NB4 (cell line): ENCODE measurements at regions not wholly inside any gene's neighbourhood (a gene's known extent, or its start where the extent isn't known, plus 50 kb on each side); places are given as distances from the start of the nearest gene placed in this dataset.

Experiments
- POLR2A ChIP-seq: IDR thresholded peaks from 2 replicates; pipeline ENCODE4 v1.6.1; 2011; ENCODE audit warnings: mild to moderate bottlenecking; ENCODE audit not compliant: insufficient read length; ENCODE audit errors: extremely low read depth
- TF ChIP-seq, protein P1 (sequence below): IDR thresholded peaks from one replicate; pipeline ENCODE4 v1.5.1; 2012; ENCODE audit warnings: low read depth, low read length
- TF ChIP-seq, protein P2 (sequence below): IDR thresholded peaks from 2 replicates; pipeline ENCODE4 v1.6.1; 2011; ENCODE audit warnings: low read depth, low read length

GRCh38 chr6:165019681-165020080 lies 289.7 kb downstream of the C6orf118 start:
- TF ChIP-seq, protein P1, sequence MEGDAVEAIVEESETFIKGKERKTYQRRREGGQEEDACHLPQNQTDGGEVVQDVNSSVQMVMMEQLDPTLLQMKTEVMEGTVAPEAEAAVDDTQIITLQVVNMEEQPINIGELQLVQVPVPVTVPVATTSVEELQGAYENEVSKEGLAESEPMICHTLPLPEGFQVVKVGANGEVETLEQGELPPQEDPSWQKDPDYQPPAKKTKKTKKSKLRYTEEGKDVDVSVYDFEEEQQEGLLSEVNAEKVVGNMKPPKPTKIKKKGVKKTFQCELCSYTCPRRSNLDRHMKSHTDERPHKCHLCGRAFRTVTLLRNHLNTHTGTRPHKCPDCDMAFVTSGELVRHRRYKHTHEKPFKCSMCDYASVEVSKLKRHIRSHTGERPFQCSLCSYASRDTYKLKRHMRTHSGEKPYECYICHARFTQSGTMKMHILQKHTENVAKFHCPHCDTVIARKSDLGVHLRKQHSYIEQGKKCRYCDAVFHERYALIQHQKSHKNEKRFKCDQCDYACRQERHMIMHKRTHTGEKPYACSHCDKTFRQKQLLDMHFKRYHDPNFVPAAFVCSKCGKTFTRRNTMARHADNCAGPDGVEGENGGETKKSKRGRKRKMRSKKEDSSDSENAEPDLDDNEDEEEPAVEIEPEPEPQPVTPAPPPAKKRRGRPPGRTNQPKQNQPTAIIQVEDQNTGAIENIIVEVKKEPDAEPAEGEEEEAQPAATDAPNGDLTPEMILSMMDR = no peak
- no peak for TF ChIP-seq POLR2A
- TF ChIP-seq, protein P2, sequence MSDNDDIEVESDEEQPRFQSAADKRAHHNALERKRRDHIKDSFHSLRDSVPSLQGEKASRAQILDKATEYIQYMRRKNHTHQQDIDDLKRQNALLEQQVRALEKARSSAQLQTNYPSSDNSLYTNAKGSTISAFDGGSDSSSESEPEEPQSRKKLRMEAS = no peak
